Mucosa of descending colon (tissue), 3 donors: ENCODE measurements at regions not wholly inside any gene's neighbourhood (a gene's known extent, or its start where the extent isn't known, plus 50 kb on each side); places are given as distances from the start of the nearest gene placed in this dataset.

Experiments used
- ATAC-seq: fragments of 200-7000 bp; cut with Tn5 transposase; one replicate; pipeline ENCODE4 v1.9.1; 2020; ENCODE audit warnings: mild to moderate bottlenecking, moderate library complexity
- DNase-seq, 3 donors: peaks; one replicate each; pipeline ENCODE4 v3.0.0-alpha.2; 2020
- H3K36me3 ChIP-seq: fragments of 200-600 bp; one replicate; pipeline ENCODE4 v1.8.0; 2021; ENCODE audit warnings: low read depth, mild to moderate bottlenecking
- H3K4me1 ChIP-seq: fragments of 200-600 bp; one replicate; pipeline ENCODE4 v1.8.0; 2021; ENCODE audit warnings: low read depth, mild to moderate bottlenecking
- H3K4me3 ChIP-seq: fragments of 200-600 bp; one replicate; pipeline ENCODE4 v1.8.0; 2021; ENCODE audit warnings: mild to moderate bottlenecking
- H3K9me3 ChIP-seq: fragments of 200-600 bp; one replicate; pipeline ENCODE4 v1.8.0; 2021; ENCODE audit warnings: mild to moderate bottlenecking
- intact Hi-C, 2 donors: fragments of 100-400 bp; cut with DNase I in 1 of 2; cut with micrococcal nuclease in 1 of 2; formaldehyde crosslinking; loops; one replicate each; pipeline versions ENCODE4 v1.11.0 to v1.11.1; 2022; cut with DNase I, micrococcal nuclease
- TF ChIP-seq, protein P1 (sequence below): fragments of 200-600 bp; IDR thresholded peaks from one replicate; pipeline ENCODE4 v1.8.0; 2022; ENCODE audit warnings: antibody characterized with exemption, mild to moderate bottlenecking
- donor health status: DM: no; HTN: no; CAD: no; lungs with moderate emphysema.
- donor health status: DM: no; HTN: no; CAD: no.
- donor health status: DM: no; HTN: yes; CAD: no.

DNA sequence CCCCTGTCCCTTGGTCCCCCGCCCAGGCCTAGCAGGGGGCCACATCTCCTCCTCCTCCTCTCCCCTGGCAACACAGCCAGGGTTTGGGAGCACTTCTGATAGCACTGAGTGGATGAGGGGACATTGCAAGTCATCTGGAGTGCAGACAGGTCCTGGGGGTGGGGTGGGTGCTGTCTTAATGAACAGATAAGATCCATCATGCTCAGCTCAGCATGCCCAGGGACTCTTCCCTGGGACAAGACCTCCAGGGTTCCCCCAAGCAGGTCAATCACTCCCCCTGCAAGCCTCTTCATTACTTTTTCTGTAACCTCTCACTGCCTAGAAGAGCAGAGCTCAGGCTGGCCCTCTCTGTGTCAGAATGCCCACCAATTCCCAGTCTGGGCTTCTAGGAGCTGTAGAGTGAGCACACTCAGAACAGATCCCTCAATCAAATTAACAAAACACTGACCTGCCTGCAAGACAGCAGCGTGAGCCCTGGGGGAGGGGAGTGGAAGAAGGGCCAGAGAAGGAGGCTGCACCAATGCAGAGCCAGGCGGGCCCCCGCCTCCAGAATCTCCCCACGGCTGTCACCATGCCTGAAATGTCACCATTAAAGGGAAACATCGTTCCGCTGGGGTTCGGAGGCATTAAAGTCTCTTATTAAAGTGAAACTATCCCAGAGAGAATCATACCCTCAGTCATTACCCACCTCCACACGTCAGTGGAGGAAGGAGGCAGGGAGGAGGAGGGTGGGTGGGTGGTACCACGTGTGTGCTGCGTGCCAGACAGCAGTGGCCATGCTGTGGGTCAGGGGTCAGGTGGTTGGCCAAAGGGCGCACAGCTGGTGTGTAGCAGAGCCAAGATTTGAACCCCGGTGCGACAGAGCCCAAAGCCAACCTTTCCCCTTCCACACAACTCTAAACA lies 114.7 kb upstream of the LINGO1 start:
- Histone ChIP-seq H3K36me3 (no peaks in the 10 kb centered on the region), H3K4me3 (no peak overlapping the region), H3K4me1 (no peaks in the 10 kb centered on the region), H3K9me3 (no peaks in the 10 kb centered on the region)
- ATAC-seq (no peak), DNase-seq (no peak)
- intact Hi-C loops = no loop called here
- TF ChIP-seq, protein P1, sequence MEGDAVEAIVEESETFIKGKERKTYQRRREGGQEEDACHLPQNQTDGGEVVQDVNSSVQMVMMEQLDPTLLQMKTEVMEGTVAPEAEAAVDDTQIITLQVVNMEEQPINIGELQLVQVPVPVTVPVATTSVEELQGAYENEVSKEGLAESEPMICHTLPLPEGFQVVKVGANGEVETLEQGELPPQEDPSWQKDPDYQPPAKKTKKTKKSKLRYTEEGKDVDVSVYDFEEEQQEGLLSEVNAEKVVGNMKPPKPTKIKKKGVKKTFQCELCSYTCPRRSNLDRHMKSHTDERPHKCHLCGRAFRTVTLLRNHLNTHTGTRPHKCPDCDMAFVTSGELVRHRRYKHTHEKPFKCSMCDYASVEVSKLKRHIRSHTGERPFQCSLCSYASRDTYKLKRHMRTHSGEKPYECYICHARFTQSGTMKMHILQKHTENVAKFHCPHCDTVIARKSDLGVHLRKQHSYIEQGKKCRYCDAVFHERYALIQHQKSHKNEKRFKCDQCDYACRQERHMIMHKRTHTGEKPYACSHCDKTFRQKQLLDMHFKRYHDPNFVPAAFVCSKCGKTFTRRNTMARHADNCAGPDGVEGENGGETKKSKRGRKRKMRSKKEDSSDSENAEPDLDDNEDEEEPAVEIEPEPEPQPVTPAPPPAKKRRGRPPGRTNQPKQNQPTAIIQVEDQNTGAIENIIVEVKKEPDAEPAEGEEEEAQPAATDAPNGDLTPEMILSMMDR = no peak

DNA sequence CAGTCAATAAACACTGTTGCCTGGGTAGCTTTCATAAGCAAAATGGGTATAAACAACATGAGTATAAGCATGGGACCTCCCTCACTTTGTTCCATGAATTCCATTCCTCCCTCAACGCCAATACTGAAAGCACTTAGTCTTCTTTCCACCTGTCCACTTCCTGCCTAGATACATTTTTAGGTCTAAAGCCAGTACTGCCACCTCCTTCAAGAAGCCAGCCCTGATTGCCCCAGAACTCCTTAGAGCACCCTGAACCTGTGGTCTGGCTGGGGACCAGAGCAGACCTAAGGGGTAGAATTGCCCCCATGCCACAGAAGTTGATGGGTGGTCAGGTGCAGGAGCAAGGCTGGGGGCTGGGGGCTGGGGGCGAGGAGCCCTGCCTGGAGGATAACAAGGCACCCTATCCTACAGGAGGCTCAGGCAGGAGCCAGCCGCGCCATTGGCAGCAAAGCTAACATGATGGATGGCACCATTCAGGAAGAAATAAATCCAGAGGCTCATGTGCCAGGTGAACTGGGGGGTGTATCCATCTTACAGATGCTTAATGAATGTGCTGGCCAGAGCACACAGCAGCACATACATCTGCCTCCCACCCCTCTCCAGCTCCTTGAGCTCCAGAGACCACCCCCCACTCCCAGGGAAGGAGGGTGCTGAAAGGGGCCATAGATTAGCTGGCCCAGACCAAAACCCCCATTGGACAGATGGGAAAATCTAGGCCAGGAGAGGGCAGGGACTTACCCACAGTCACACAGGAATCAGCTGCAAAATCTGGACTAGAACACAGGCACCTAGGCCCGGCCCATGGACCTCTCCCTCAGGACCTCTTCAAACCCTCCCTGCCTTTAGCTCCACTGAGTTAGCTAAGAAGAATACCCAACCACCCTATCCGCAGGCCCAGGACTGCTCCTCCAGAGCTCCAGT lies 113.8 kb upstream of the LINGO1 start:
- ATAC-seq (no peak), DNase-seq (no peak)
- intact Hi-C loops = no loop called here
- Histone ChIP-seq H3K36me3 (no peaks in the 10 kb centered on the region), H3K4me3 (no peak overlapping the region), H3K4me1 (no peaks in the 10 kb centered on the region), H3K9me3 (no peaks in the 10 kb centered on the region)
- TF ChIP-seq, protein P1 = no peak

DNA sequence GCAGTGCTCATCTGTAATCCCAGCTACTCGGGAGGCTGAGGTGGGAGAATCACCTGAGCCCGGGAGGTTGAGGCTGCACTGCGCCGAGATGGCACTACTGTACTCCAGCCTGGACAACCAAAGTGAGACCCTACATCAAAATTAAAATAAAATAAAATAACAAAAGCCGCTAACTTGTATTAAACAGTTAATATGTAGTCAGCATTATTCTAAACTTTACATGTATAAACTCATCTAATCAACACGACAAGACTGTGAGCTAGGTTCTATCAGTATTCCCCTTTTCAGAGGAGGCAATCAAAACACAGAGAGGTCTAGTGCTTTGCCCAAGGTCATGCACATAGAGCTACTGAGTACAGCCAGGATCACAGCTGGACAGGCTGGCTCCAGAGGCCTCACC lies 111.7 kb upstream of the LINGO1 start:
- intact Hi-C loops = no loop called here
- no peaks in the 10 kb centered on the region for H3K9me3 ChIP-seq
- ATAC-seq = no peak
- H3K36me3 ChIP-seq = no peaks in the 10 kb centered on the region
- DNase-seq = no peak
- H3K4me3 ChIP-seq = no peak overlapping the region
- no peaks in the 10 kb centered on the region for H3K4me1 ChIP-seq
- TF ChIP-seq, protein P1 = no peak

DNA sequence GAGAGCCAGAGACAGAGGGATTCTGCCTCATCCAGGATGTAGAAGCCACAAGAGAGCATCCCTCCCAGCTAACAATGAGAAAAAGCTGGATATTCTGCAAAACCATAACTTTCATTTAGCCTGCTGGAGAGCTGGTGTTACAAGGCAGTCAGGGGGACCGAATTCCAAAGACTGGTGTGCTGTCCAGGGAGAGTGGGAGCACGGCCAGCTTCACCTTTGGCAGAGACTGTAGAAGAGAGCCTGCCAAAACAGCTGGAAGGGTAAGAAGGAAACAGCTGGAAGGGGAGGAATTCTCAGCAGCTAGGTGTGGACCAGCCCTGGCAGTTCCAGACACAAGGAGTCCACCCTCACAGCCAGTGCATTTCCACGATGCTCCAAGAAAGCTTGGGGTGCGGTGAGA lies 109.9 kb upstream of the LINGO1 start:
- intact Hi-C loops = no loop called here
- DNase-seq (peak in 1 of 3 donors; percentile 15), ATAC-seq (no peak)
- TF ChIP-seq, protein P1 = no peak
- H3K9me3 ChIP-seq = no peaks in the 10 kb centered on the region
- H3K4me3 ChIP-seq = no peak overlapping the region
- no peaks in the 10 kb centered on the region for H3K4me1 ChIP-seq
- H3K36me3 ChIP-seq = no peaks in the 10 kb centered on the region

DNA sequence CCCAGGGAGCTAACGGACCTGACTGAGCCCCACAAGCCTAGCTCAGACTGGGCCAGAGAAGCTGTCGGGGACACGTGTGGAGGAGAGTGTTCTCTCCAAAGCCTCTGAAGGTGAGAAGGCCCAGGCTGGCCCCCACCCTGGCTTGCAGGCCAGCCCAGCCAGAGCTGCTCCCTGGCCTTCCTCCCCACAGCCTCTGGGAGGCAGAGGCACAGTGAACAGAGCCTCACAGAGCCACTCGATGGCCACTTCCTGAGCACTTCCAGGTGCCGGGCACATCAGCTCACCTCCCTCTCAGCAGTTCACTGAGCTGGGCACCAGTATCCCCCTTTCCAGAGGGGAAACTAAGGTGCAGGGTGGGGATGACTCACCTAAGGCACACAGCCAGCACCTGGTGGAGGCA lies 109.4 kb upstream of the LINGO1 start:
- ATAC-seq = no peak
- Histone ChIP-seq H3K9me3 (no peaks in the 10 kb centered on the region), H3K4me1 (no peaks in the 10 kb centered on the region), H3K4me3 (no peak overlapping the region), H3K36me3 (no peaks in the 10 kb centered on the region)
- intact Hi-C loops = no loop called here
- no peak for DNase-seq
- TF ChIP-seq, protein P1 = no peak
